CD4-positive, alpha-beta T cell (primary cell): ENCODE measurements at regions not wholly inside any gene's neighbourhood (a gene's known extent, or its start where the extent isn't known, plus 50 kb on each side); places are given as distances from the start of the nearest gene placed in this dataset.

ENCODE experiments used
- ATAC-seq: fragments of 200-7000 bp; cut with Tn5 transposase; one replicate; pipeline ENCODE4 v1.10.0; 2022; ENCODE audit warnings: mild to moderate bottlenecking; ENCODE audit not compliant: poor library complexity
- CTCF ChIA-PET: fragments of 350-600 bp; sonication (Branson Sonifier 250); formaldehyde crosslinking; loops from one replicate; lab custom pipeline; 2021; ENCODE audit warnings: antibody characterized with exemption, inconsistent platforms; lab: Charles Lee
- POLR2A ChIA-PET: fragments of 350-600 bp; sonication (Branson Sonifier 250); formaldehyde crosslinking; loops from one replicate; lab custom pipeline; 2021; ENCODE audit warnings: antibody characterized with exemption, inconsistent platforms; lab: Charles Lee
- DNase-seq, 14 experiments: peaks; one replicate each; pipeline ENCODE4 v3.0.0-alpha.2; 2013 to 2020; ENCODE audit warnings: mixed read lengths in 2 of 14
- H3K27ac ChIP-seq, 2 donors: one replicate each; pipeline versions ENCODE4 v1.5.1 to v1.7.0; 2013; ENCODE audit warnings: low read length in 2 of 2, low read depth in 1 of 2, mild to moderate bottlenecking in 1 of 2
- H3K27me3 ChIP-seq, 2 experiments: 1 replicate in 1 of 2; 2 replicates in 1 of 2; pipeline versions ENCODE4 v1.6.1 to v1.7.0; 2013; ENCODE audit warnings: low read length in 2 of 2, control low read depth in 1 of 2, mild to moderate bottlenecking in 1 of 2, moderate library complexity in 1 of 2; ENCODE audit not compliant: insufficient read depth in 2 of 2, control insufficient read depth in 1 of 2
- H3K36me3 ChIP-seq: one replicate; pipeline ENCODE4 v1.6.1; 2013; ENCODE audit warnings: low read length, control low read depth; ENCODE audit not compliant: insufficient read depth
- H3K4me1 ChIP-seq: one replicate; pipeline ENCODE4 v1.6.1; 2013; ENCODE audit warnings: low read length, control low read depth; ENCODE audit not compliant: insufficient read depth
- H3K4me3 ChIP-seq: one replicate; pipeline ENCODE4 v1.5.1; 2013; ENCODE audit warnings: mild to moderate bottlenecking, low read length, moderate library complexity
- H3K9me3 ChIP-seq, 2 experiments: 1 replicate in 1 of 2; 2 replicates in 1 of 2; pipeline versions ENCODE4 v1.6.1 to v1.7.0; 2013; ENCODE audit warnings: low read length in 2 of 2, mild to moderate bottlenecking in 2 of 2, control low read depth in 1 of 2, moderate library complexity in 1 of 2; ENCODE audit not compliant: control insufficient read depth in 1 of 2, insufficient read depth in 1 of 2
- H3K27ac Mint-ChIP-seq: one replicate; pipeline ENCODE4 v1.8.0; 2020; ENCODE audit warnings: mixed read lengths
- H3K27me3 Mint-ChIP-seq: one replicate; pipeline ENCODE4 v1.8.0; 2021; ENCODE audit warnings: mixed read lengths
- H3K36me3 Mint-ChIP-seq: one replicate; pipeline ENCODE4 v1.8.0; 2021; ENCODE audit warnings: low read depth, mixed read lengths
- H3K4me1 Mint-ChIP-seq: one replicate; pipeline ENCODE4 v1.8.0; 2021; ENCODE audit warnings: low read depth, mixed read lengths
- H3K4me3 Mint-ChIP-seq: one replicate; pipeline ENCODE4 v1.8.0; 2020; ENCODE audit warnings: mild to moderate bottlenecking, mixed read lengths
- H3K9me3 Mint-ChIP-seq: one replicate; pipeline ENCODE4 v1.8.0; 2020; ENCODE audit warnings: mixed read lengths
- intact Hi-C, 2 experiments: fragments of 100-400 bp; cut with DNase I in 1 of 2; cut with micrococcal nuclease in 1 of 2; formaldehyde crosslinking; loops; one replicate each; pipeline versions ENCODE4 v1.15.1 to v1.9.0; 2023 to 2025; cut with DNase I, micrococcal nuclease
- TF ChIP-seq, protein P1 (sequence below): fragments of 200-600 bp; IDR thresholded peaks from one replicate; pipeline ENCODE4 v1.8.0; 2022; ENCODE audit warnings: antibody characterized with exemption, mild to moderate bottlenecking

DNA sequence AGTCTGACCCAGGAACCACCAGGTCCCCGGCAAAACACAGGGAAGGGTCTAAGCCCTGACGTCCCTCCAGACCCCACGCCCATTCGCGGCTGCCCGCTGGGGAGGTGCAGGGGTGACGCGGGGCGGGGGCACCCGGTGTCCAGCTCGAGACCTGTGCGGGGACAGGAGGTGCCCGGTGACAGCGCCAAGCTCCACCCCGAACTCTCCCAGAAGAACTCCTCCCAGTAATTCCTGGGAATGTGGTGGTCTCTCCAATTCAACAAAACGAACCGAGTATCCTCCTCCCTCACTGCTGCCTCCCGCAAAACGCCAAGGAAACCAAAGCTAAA, 164.1 kb upstream of the PDE10A start:
- ATAC-seq (no peak), DNase-seq (no peak)
- no peak overlapping the region for H3K4me3 ChIP-seq
- POLR2A ChIA-PET, result no interaction called here
- H3K4me1 ChIP-seq, result peaks cover 4% of the 10 kb centered on the region
- H3K27ac ChIP-seq, result no peak overlapping the region
- Mint-ChIP-seq H3K27ac (no peak overlapping the region), H3K27me3 (peaks cover 44% of the 10 kb centered on the region), H3K4me1 (peaks cover 6% of the 10 kb centered on the region), H3K9me3 (no peaks in the 10 kb centered on the region), H3K36me3 (no peaks in the 10 kb centered on the region), H3K4me3 (no peak overlapping the region)
- TF ChIP-seq, protein P1, sequence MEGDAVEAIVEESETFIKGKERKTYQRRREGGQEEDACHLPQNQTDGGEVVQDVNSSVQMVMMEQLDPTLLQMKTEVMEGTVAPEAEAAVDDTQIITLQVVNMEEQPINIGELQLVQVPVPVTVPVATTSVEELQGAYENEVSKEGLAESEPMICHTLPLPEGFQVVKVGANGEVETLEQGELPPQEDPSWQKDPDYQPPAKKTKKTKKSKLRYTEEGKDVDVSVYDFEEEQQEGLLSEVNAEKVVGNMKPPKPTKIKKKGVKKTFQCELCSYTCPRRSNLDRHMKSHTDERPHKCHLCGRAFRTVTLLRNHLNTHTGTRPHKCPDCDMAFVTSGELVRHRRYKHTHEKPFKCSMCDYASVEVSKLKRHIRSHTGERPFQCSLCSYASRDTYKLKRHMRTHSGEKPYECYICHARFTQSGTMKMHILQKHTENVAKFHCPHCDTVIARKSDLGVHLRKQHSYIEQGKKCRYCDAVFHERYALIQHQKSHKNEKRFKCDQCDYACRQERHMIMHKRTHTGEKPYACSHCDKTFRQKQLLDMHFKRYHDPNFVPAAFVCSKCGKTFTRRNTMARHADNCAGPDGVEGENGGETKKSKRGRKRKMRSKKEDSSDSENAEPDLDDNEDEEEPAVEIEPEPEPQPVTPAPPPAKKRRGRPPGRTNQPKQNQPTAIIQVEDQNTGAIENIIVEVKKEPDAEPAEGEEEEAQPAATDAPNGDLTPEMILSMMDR, result no peak
- intact Hi-C loops, result no loop called here
- CTCF ChIA-PET, result no interaction called here
- H3K36me3 ChIP-seq, result no peaks in the 10 kb centered on the region
- H3K27me3 ChIP-seq, result peaks cover 0 to 2% of the 10 kb centered on the region in 2 experiments
- no peaks in the 10 kb centered on the region for H3K9me3 ChIP-seq

DNA sequence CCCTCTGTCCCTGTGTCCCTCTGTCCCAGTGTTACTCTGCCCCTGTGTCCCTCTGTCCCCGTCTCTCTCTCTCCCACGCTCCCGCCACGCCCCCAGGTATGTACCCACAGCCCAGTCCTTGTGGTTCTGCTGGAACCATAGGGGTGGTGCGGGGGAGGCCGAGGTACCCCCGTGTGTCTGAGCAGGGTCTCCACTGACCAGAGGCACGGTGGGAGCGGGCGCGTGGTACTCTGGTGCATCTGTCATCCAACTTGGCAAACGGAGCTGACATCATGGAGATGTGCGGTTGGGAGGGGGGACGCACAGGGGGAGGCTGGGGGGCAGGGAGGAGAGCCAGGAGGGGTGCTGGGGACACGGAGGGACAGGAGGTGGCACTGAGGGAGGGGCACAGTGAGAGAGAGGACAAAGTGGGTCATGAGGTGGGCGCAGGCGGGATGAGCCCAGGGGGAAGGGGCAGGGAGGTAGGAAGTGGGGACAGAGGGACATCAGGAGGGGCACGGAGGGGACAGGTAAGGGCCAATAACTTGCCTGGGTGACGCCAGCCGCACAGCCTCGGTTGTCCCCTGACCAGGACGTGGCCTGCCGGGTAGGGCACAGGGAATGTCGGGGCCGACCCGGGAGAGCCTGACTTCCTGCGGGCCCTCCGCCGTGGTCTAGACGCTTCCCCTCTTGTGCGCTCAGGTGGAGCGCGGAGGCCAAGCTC, 163.6 kb upstream of the PDE10A start:
- peaks cover 41% of the 10 kb centered on the region for H3K27me3 Mint-ChIP-seq
- Histone ChIP-seq H3K36me3 (no peaks in the 10 kb centered on the region), H3K4me3 (no peak overlapping the region), H3K27ac (no peak overlapping the region), H3K27me3 (peaks cover 0 to 2% of the 10 kb centered on the region in 2 experiments), H3K9me3 (no peaks in the 10 kb centered on the region), H3K4me1 (peaks cover 2% of the 10 kb centered on the region)
- peaks cover 2% of the 10 kb centered on the region for H3K4me1 Mint-ChIP-seq
- no peaks in the 10 kb centered on the region for H3K36me3 Mint-ChIP-seq
- DNase-seq, result no peak
- no peak overlapping the region for H3K4me3 Mint-ChIP-seq
- intact Hi-C loops, result no loop called here
- H3K9me3 Mint-ChIP-seq, result no peaks in the 10 kb centered on the region
- no peak for ATAC-seq
- TF ChIP-seq, protein P1, result no peak
- CTCF ChIA-PET, result no interaction called here
- H3K27ac Mint-ChIP-seq, result no peak overlapping the region
- POLR2A ChIA-PET, result no interaction called here

DNA sequence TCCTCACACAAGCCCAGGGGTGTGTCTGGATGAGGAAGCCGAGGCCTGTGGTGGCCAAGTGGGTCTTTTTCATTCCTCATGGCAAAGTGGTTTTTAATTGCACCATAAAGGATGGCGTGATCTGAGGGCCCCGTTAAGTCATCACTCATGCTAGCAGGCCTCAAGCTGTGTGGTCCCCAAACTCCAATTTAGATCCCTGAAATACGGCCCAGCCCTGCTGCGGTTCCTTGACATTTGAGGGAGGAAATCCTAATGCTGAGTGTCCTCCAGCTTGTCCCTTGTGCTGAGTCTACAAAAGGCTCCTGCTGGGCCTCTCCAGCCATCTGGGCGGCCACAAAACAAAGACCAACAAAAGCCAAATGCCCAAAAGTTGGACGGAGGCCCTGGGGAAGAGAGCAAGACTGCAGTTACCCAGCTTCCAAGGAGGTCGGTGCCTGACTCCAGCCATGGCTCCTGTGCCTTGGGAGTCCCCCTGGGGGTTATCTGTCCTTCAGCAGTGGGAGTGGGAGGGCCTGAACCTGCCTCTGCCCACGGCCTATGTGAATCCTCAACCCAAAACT, 162.3 kb upstream of the PDE10A start:
- Mint-ChIP-seq H3K36me3 (no peaks in the 10 kb centered on the region), H3K27me3 (peaks cover 42% of the 10 kb centered on the region), H3K9me3 (no peaks in the 10 kb centered on the region), H3K4me1 (no peaks in the 10 kb centered on the region), H3K27ac (no peak overlapping the region), H3K4me3 (no peak overlapping the region)
- intact Hi-C loops, result no loop called here
- Histone ChIP-seq H3K4me3 (no peak overlapping the region), H3K36me3 (no peaks in the 10 kb centered on the region), H3K4me1 (no peaks in the 10 kb centered on the region), H3K27me3 (peaks cover 0 to 2% of the 10 kb centered on the region in 2 experiments), H3K9me3 (no peaks in the 10 kb centered on the region), H3K27ac (no peak overlapping the region)
- CTCF ChIA-PET, result interaction anchor here (0.7 kb wide), 1 partner anchor 12 kb away, joined by 3 read pairs; no protein-coding TSS in a partner anchor
- POLR2A ChIA-PET, result no interaction called here
- TF ChIP-seq, protein P1, result no peak
- no peak for ATAC-seq
- no peak for DNase-seq
